GM12878 (cell line): ENCODE measurements at regions not wholly inside any gene's neighbourhood (a gene's known extent, or its start where the extent isn't known, plus 50 kb on each side); places are given as distances from the start of the nearest gene placed in this dataset.

Experiments
- ATAC-seq: fragments of 200-7000 bp; cut with Tn5 transposase; 3 replicates; pipeline ENCODE4 v1.9.1; 2020; ENCODE audit warnings: mild to moderate bottlenecking, moderate library complexity
- BruUV-seq: library from RNA; stranded (reverse); fragments of 400-500 nt; replicated peaks from 2 replicates; lab custom pipeline; 2021; lab: Mats Ljungman, UMichigan
- CTCF ChIA-PET: fragments of 300-600 bp; sonication (Branson Sonifier 250); formaldehyde crosslinking; extraction: SDS; loops from one replicate; lab custom pipeline; 2021; ENCODE audit warnings: inconsistent platforms; lab: Yijun Ruan, JAX
- POLR2A ChIA-PET: fragments of 350-600 bp; formaldehyde crosslinking; extraction: SDS; loops from one replicate; lab custom pipeline; 2021; ENCODE audit warnings: inconsistent platforms; lab: Charles Lee
- RAD21 ChIA-PET: fragments of 300-600 bp; sonication (Branson Sonifier 250); formaldehyde crosslinking; loops from one replicate; lab custom pipeline; 2023; ENCODE audit warnings: antibody characterized with exemption; ENCODE audit not compliant: unreplicated experiment; lab: Charles Lee
- SMC1A ChIA-PET: fragments of 300-600 bp; sonication (Branson Sonifier 250); formaldehyde crosslinking; loops from one replicate; lab custom pipeline; 2023; ENCODE audit not compliant: unreplicated experiment, uncharacterized antibody; lab: Charles Lee
- DNase-seq: peaks from one replicate; pipeline ENCODE4 v3.0.0-alpha.2; 2011; ENCODE audit warnings: low read depth, low spot score
- FAIRE-seq: peaks from 3 replicates; lab custom pipeline; 2011; peaks lifted over from hg19 to GRCh38; lab: Jason Lieb, UNC
- H2AFZ ChIP-seq: 2 replicates; pipeline ENCODE4 v1.6.0; 2011; ENCODE audit warnings: low read depth, low read length, control low read depth; ENCODE audit not compliant: control insufficient read depth
- H3K27ac ChIP-seq: 2 replicates; pipeline ENCODE4 v1.5.1; 2011; ENCODE audit warnings: control low read depth; ENCODE audit not compliant: control insufficient read depth, insufficient read depth
- H3K27me3 ChIP-seq, 2 experiments: replicated peaks in 1 of 2; 2 replicates each; pipeline versions ENCODE4 v1.6.0 to v1.6.1; 2011; ENCODE audit warnings: low read length in 1 of 2; ENCODE audit not compliant: control insufficient read depth in 2 of 2, insufficient read depth in 2 of 2
- H3K36me3 ChIP-seq, 2 experiments: 2 replicates each; pipeline ENCODE4 v1.5.1; 2011; ENCODE audit warnings: low read length in 1 of 2; ENCODE audit not compliant: control insufficient read depth in 2 of 2, insufficient read depth in 2 of 2
- H3K4me1 ChIP-seq: 2 replicates; pipeline ENCODE4 v1.6.1; 2011; ENCODE audit warnings: mild to moderate bottlenecking, low read length, moderate library complexity, mixed read lengths; ENCODE audit not compliant: control insufficient read depth, insufficient read depth
- H3K4me2 ChIP-seq: 2 replicates; pipeline ENCODE4 v1.6.0; 2011; ENCODE audit warnings: control low read depth; ENCODE audit not compliant: control insufficient read depth, insufficient read depth
- H3K4me3 ChIP-seq: fragments of 200-600 bp; sonication (generic); 2 replicates; pipeline ENCODE4 v1.5.1; 2016
- H3K79me2 ChIP-seq: 2 replicates; pipeline ENCODE4 v1.6.0; 2011; ENCODE audit warnings: low read length; ENCODE audit not compliant: control insufficient read depth, insufficient read depth
- H3K9ac ChIP-seq: 2 replicates; pipeline ENCODE4 v1.8.0; 2011; ENCODE audit warnings: low read length, control low read depth, mixed read lengths; ENCODE audit not compliant: control insufficient read depth, insufficient read depth
- H3K9me3 ChIP-seq: replicated peaks from 3 replicates; pipeline ENCODE4 v1.5.1; 2011; ENCODE audit warnings: mild to moderate bottlenecking, low read length; ENCODE audit not compliant: control insufficient read depth, insufficient read depth
- H4K20me1 ChIP-seq: 2 replicates; pipeline ENCODE4 v1.6.0; 2011; ENCODE audit not compliant: control insufficient read depth, insufficient read depth
- CBX3 ChIP-seq: fragments of 200-600 bp; sonication (generic); IDR thresholded peaks from 2 replicates; pipeline ENCODE4 v1.6.1; 2016; ENCODE audit warnings: low read depth, borderline replicate concordance
- CEBPB ChIP-seq, 2 experiments: fragments of 150-350 bp in 1 of 2; IDR thresholded peaks; 2 replicates each; pipeline ENCODE4 v1.6.1; 2012 to 2014; ENCODE audit warnings: low read depth in 2 of 2, low read length in 2 of 2, borderline replicate concordance in 1 of 2, inconsistent platforms in 1 of 2
- FOS ChIP-seq: IDR thresholded peaks from 3 replicates; pipeline ENCODE4 v1.6.1; 2011; ENCODE audit warnings: borderline replicate concordance; ENCODE audit not compliant: insufficient read length; ENCODE audit errors: extremely low read depth
- HDAC2 ChIP-seq: fragments of 200-600 bp; sonication (generic); IDR thresholded peaks from 2 replicates; pipeline ENCODE4 v1.6.1; 2017
- MTA3 ChIP-seq: IDR thresholded peaks from 2 replicates; pipeline ENCODE4 v1.6.1; 2012; ENCODE audit warnings: low read length, inconsistent platforms, borderline replicate concordance
- NR2C2 ChIP-seq: IDR thresholded peaks from 2 replicates; pipeline ENCODE4 v1.6.1; 2011; ENCODE audit warnings: borderline replicate concordance, low read depth; ENCODE audit not compliant: control insufficient read depth, insufficient read length
- PAX8 ChIP-seq: fragments of 450-650 bp; IDR thresholded peaks from 2 replicates; pipeline ENCODE4 v1.6.1; 2017; ENCODE audit warnings: mild to moderate bottlenecking, moderate library complexity
- PRDM15 ChIP-seq: fragments of 450-650 bp; formaldehyde crosslinking; IDR thresholded peaks from 2 replicates; pipeline ENCODE4 v1.4.0; 2020; ENCODE audit warnings: mild to moderate bottlenecking, moderate library complexity
- RBBP5 ChIP-seq: fragments of 200-600 bp; sonication (generic); conservative IDR thresholded peaks from 2 replicates; pipeline ENCODE4 v1.6.1; 2016
- SKIL ChIP-seq: fragments of 450-650 bp; IDR thresholded peaks from 2 replicates; pipeline ENCODE4 v1.6.1; 2017; ENCODE audit warnings: mild to moderate bottlenecking, low read depth, inconsistent platforms; ENCODE audit not compliant: poor library complexity, severe bottlenecking
- SMAD1 ChIP-seq: fragments of 450-650 bp; IDR thresholded peaks from 2 replicates; pipeline ENCODE4 v1.6.1; 2018; ENCODE audit warnings: mild to moderate bottlenecking, low read depth; ENCODE audit not compliant: partially characterized antibody
- TBL1XR1 ChIP-seq: IDR thresholded peaks from 2 replicates; pipeline ENCODE4 v1.6.1; 2012; ENCODE audit warnings: low read depth, low read length, improper control_type of control experiment
- ZSCAN29 ChIP-seq: fragments of 450-650 bp; IDR thresholded peaks from 2 replicates; pipeline ENCODE4 v1.6.1; 2017; ENCODE audit warnings: mild to moderate bottlenecking, moderate library complexity
- WGBS: methylation state at CpG from one replicate; pipeline ENCODE4 v1.1.6; 2016; ENCODE audit warnings: low lambda C conversion rate; ENCODE audit not compliant: insufficient replicate concordance, insufficient coverage; ENCODE audit errors: missing lambda C conversion rate; 5-methylcytosine and 5-hydroxymethylcytosine counted together
- in situ Hi-C: fragments of 300-500 bp; cut with MboI; formaldehyde crosslinking; loops from 9 replicates; pipeline ENCODE4 v1.14.3; 2018; ENCODE audit warnings: mixed read lengths
- intact Hi-C: fragments of 100-400 bp; cut with micrococcal nuclease; formaldehyde crosslinking; loops from one replicate; pipeline ENCODE4 v1.14.2; 2022; ENCODE audit not compliant: unreplicated experiment
- TF ChIP-seq, protein P1 (sequence below): IDR thresholded peaks from 2 replicates; pipeline ENCODE4 v1.6.1; 2012; ENCODE audit warnings: low read length, inconsistent platforms
- TF ChIP-seq, protein P2 (sequence below), 3 experiments: IDR thresholded peaks in 2 of 3; conservative IDR thresholded peaks in 1 of 3; 2 replicates each; pipeline ENCODE4 v1.5.1; 2011; ENCODE audit warnings: low read depth in 3 of 3, low read length in 3 of 3, mild to moderate bottlenecking in 3 of 3, control low read depth in 2 of 3, moderate library complexity in 2 of 3, inconsistent platforms in 1 of 3, mixed read lengths in 1 of 3; ENCODE audit not compliant: control insufficient read depth in 2 of 3, insufficient read depth in 1 of 3; ENCODE audit errors: extremely low read depth in 1 of 3

GRCh38 chr6:141210901-141211300 lies 921.8 kb upstream of the GJE1 start (continued):
- no peak for TF ChIP-seq PRDM15

- H3K79me2 ChIP-seq: no peaks in the 10 kb centered on the region
- no TSS peak for BruUV-seq
- H4K20me1 ChIP-seq: no peaks in the 10 kb centered on the region
- H3K9ac ChIP-seq: no peak overlapping the region
- no peak for FAIRE-seq
- SMC1A ChIA-PET: no interaction called here
- no peak overlapping the region for H3K4me2 ChIP-seq
- ATAC-seq: no peak
- POLR2A ChIA-PET: no interaction called here
- TF ChIP-seq SKIL: no peak
- no peak for TF ChIP-seq ZSCAN29
- no peak for TF ChIP-seq PAX8
- TF ChIP-seq CBX3: no peak
- no peak for TF ChIP-seq FOS
- no peak for TF ChIP-seq RBBP5
- no peak for TF ChIP-seq TBL1XR1
- no peak for TF ChIP-seq MTA3
- TF ChIP-seq CEBPB (IDR thresholded peaks at IDR 0.05; ENCODE audit: borderline replicate concordance in 1 of 2, low read depth in 2 of 2, low read length in 2 of 2): no peak
- no peak for TF ChIP-seq NR2C2
- TF ChIP-seq, protein P1, sequence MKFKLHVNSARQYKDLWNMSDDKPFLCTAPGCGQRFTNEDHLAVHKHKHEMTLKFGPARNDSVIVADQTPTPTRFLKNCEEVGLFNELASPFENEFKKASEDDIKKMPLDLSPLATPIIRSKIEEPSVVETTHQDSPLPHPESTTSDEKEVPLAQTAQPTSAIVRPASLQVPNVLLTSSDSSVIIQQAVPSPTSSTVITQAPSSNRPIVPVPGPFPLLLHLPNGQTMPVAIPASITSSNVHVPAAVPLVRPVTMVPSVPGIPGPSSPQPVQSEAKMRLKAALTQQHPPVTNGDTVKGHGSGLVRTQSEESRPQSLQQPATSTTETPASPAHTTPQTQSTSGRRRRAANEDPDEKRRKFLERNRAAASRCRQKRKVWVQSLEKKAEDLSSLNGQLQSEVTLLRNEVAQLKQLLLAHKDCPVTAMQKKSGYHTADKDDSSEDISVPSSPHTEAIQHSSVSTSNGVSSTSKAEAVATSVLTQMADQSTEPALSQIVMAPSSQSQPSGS: no peak
- TF ChIP-seq HDAC2: no peak
- TF ChIP-seq SMAD1: no peak
- TF ChIP-seq, protein P2, sequence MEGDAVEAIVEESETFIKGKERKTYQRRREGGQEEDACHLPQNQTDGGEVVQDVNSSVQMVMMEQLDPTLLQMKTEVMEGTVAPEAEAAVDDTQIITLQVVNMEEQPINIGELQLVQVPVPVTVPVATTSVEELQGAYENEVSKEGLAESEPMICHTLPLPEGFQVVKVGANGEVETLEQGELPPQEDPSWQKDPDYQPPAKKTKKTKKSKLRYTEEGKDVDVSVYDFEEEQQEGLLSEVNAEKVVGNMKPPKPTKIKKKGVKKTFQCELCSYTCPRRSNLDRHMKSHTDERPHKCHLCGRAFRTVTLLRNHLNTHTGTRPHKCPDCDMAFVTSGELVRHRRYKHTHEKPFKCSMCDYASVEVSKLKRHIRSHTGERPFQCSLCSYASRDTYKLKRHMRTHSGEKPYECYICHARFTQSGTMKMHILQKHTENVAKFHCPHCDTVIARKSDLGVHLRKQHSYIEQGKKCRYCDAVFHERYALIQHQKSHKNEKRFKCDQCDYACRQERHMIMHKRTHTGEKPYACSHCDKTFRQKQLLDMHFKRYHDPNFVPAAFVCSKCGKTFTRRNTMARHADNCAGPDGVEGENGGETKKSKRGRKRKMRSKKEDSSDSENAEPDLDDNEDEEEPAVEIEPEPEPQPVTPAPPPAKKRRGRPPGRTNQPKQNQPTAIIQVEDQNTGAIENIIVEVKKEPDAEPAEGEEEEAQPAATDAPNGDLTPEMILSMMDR (IDR thresholded peaks at IDR 0.05 in 2 of 3, conservative IDR thresholded peaks at IDR 0.05 in 1 of 3; ENCODE audit: control insufficient read depth in 2 of 3, extremely low read depth in 1 of 3, insufficient read depth in 1 of 3, low read depth in 3 of 3, low read length in 3 of 3): no peak
- H3K9me3 ChIP-seq: no peaks in the 10 kb centered on the region
- no peak overlapping the region for H2AFZ ChIP-seq
- H3K4me1 ChIP-seq: no peaks in the 10 kb centered on the region
- no peak overlapping the region for H3K4me3 ChIP-seq
- in situ Hi-C loops: no loop called here
- DNase-seq: no peak
- no peaks in the 10 kb centered on the region for H3K27me3 ChIP-seq
- RAD21 ChIA-PET: no interaction called here
- intact Hi-C loops: no loop called here
- CTCF ChIA-PET: no interaction called here
- 42% methylated on average over 4 of the region's 4 CpGs for WGBS
- no peak overlapping the region for H3K27ac ChIP-seq
- H3K36me3 ChIP-seq: no peaks in the 10 kb centered on the region
These were observed 922.8 kb upstream of the GJE1 start for GRCh38 chr6:141209890-141210289.
